NCI-H128 (cell line): ENCODE measurements at regions not wholly inside any gene's neighbourhood (a gene's known extent, or its start where the extent isn't known, plus 50 kb on each side); places are given as distances from the start of the nearest gene placed in this dataset.

ENCODE experiments used
- DNase-seq: peaks from one replicate; lab custom pipeline; 2025; ENCODE audit not compliant: unreplicated experiment; lab: John Stamatoyannopoulos, UW

DNA sequence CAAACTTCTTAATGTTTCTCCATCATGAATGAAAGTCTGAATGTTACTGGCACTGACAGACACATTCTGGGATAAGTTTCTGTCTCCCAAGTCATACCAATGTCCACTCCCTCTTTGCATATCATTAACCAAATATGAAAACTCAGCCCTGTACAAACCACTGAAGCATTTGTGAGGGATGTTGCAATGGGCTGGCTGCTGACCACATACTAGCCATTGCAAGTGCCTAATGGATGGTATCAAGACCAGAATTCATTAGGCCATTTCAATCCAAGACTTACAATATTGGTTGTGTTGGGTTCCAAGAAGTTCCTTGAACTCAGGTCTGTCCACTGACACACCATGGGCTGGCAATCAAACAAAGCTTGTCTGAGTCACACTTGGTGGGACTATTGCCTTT, 73.8 kb downstream of the CBLN2 start:
- DNase-seq = no peak

DNA sequence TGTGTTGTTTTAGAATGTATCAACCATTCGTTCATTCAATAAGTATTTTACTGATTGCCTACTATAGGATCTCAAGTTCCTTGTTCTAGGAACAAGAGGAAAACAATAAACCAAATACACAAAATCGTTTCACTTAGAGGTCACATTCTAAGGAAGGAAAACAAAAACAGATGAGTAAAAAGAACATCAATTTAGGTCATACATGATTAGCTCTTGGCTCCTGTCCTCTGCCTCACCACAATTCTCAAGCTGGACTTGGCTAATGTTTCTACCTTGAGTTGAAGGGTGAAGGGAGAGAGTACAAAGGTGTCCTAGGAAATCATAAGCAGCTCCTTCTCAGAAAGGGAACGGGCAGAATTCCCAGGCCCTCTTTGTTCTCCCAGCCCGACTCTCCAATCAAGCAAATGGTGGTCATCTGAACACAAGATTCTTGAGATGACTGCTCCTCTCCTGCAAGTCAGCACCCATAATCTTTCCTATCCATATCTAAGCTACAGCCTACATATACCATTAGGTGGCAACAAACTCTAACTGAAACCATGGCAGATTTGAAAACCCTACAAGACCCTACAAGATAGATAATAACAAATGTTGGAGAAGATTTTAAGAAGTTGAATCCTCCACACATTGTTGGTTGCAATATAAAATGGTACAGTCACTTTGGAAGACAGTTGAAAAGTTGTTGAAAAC, 76.0 kb downstream of the CBLN2 start:
- no peak for DNase-seq

DNA sequence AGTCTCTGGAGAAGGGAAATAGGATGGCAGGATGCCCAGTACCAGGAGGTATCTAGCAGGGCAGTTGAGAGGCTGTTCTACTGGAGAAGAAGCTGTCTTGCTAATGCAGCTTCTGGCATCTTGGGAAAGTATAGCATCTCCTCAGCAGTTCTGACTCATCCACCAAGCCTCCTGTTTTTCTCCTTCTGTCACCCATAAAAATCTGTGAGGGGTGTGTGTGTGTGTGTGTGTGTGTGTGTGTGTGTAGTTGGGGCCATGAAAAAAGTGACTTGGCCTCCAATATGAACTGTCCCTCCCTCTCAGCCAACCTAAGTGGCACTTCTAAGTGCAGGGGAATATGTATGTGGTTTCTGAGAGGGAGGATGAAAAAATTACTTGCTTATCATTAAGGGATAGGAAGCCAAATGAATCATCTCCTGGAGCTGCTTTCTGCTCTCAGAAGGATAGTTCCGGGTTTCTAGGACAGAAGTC, 83.9 kb downstream of the CBLN2 start:
- DNase-seq = no peak

DNA sequence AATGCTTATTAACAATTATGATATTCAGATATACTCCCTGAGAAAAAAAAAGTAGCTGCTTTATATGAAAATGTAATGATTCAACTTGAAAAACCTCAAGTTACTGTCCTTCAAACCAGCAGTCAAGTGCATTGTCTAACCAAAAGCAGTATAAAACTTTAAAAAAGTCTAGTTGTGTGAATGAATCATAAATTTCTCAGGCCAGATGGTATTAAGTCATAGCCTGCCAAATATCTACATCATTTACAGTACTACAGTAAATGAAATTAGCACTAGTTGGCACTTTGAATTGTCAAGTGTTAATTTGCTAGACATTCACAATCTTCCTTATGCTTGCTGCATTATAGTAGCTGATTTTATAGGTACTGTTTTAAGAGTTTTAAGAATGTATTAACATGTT, 85.9 kb downstream of the CBLN2 start:
- no peak for DNase-seq

DNA sequence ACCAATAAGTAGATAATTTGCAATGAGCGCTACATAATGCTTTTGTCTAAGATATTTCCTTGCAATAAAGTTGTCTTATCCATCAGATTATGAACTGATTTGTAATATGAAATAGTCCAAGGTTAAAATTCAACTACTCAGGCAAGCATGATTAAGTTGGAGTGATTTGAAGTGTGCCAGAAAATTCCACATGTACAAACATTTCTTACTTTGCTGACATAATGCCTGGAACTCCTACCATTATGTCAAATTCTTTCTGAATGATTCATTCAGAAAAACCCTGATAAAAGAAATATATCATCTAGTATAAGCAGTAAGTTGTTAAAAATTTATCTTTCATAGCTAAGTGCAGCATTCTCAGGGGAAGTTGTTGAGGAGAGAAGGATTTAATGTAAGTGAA, 87.3 kb downstream of the CBLN2 start:
- no peak for DNase-seq

DNA sequence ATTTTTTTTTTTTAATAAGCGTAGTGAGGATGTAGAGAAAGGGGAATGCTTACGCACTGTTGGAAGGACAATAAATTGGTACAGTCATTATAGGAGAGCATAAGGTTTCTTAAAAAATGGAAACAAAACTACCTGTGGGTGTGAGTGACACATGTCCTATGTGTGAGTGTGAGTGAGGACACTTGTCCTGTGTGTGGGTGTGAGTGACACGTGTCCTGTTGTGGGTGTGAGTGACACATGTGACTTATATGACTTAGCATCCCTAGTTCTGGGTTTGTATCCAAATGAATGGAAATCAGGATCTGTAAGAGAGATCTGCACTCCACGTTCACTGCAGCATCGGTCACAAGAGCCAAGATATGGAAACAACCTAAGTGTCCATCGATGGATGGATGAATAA, 91.8 kb downstream of the CBLN2 start:
- DNase-seq = no peak

DNA sequence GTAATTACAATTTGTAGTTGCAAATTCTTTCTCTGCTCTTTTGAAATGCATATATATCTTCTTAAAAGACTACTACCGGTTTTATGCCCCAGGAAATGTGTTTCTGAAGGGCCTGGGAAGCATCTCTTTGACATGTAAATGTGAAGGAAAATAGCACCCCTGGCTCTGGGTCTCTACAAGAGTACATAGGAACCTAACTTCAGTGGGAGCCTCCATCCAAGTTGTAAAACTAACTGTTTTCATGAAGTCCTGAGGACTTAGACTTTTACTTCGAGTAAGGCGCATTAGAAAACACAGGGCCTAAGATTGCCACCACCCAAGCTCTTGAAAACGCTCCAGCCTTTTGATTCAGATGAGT, 99.4 kb downstream of the CBLN2 start:
- DNase-seq = no peak

DNA sequence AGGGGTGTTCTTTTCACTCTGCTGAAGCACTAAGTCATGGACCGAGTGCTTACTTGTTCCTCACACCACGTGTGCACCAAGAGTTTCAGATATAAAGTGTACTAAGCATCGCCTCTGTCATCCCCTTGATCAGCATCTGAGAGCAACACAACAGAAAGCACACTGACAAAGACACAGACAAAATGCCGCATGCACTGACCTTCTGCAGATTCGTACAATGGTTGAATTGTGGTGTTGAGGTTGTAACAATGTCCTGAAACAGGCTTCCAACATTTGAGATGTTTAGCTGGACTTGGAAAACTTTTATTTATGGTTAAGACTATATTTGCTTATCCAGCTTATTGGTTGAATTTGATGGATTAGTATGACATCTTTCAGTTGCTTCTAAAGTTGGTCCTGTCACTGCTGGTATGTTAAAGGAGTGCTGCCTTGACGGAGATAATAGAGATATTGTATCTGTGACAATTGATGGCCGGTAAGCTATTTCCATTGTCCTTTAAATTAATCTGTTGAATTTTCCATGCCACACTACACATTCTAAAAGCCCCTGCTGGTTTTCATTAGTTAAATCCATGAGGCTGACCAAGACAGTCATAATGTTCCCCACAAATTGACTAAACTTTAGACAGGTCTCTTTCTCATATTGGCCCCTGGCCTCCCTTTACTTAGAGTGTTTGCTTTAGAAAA, 99.9 kb downstream of the CBLN2 start:
- DNase-seq = no peak

DNA sequence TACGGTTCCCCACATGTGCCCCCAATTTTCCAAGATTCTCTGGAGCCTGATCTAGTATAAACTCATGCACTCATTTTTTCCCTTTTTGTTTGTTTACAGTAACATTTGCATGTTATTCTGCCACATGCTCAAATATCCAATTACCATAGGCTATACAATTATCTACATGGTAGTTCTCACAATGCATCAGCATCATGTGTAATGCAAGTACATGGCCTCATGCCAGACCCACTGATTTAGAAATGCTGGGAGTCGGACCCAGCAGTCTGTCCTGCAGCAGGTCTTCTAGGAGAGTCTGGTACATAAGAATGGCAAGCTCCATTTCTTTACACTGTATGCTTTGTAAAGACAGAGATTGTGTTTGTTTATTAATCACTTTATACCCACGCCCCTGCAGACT, 107.7 kb downstream of the CBLN2 start:
- DNase-seq = peak; percentile 49

DNA sequence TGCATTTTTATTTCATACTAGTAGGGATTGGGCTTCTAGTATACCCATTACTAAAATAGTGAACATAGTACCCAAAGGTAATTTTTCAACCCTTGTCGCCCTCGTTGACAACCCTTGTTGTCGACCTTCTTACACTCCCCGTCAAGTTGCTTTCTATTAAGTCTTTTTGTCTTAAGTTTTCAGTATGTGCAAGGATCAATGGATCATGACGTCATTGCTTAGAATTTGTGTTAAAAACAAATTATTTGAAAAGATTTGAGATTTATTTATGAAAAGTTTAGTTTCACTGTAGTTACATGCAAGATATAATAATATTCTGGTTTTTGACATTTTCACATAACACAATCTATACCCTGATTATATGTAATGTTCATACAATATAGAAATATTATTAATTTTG, 110.4 kb downstream of the CBLN2 start:
- DNase-seq = no peak

DNA sequence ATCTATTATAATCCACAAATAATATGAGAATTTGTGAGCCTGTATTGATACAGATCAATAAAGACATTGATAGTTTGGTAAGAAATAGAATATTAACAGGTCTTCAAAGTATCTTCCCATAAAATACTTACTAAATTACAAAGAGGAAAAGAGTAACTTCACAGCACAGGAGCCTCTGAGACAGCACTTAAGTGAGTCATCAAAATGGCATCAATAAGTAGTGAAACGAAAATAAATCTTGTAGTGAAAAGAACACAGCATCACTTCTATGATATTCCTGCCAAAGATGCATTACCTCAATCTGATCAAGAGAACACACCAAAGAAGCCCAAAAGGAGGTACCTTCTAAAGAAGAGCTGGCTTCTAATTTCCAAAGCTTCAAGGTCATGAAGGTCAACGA, 116.4 kb downstream of the CBLN2 start:
- DNase-seq = no peak

DNA sequence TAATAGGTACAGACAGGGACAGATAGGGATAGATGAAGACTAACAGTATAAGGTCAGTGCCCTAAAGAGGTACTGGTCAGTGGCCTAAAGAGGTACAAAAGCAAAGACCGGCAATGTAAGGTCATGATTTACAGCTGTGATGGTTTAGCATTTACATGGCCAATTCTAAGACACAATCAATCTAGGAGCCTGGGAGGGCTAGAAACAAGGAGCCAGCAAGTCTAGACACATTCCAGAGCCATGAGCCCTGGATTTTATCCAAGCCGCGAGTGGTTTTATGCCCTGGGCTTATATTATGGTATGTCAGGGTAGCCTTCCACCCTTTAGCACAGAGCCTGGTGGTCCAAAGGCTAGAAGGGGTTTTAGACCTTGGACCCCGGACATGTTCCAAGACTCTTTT, 124.2 kb downstream of the CBLN2 start:
- no peak for DNase-seq

DNA sequence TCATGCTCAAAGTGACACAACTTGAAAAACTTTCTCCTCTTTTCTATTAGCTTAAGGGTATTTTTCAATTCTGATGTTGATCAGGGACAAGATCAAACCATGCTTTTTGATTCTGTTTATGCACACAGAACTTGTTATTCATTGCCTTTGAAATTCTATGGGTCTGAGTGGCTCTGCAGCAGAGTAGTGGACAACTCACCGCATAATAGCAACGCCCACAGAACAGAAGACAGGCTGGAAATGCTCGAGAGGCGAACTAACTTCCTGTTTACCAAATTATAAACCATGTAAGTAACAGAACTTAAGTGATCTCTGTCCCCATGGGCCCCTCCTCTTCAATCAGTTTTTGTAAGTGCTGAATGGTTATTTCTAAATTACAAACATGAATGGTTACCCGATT, 131.2 kb downstream of the CBLN2 start:
- no peak for DNase-seq

DNA sequence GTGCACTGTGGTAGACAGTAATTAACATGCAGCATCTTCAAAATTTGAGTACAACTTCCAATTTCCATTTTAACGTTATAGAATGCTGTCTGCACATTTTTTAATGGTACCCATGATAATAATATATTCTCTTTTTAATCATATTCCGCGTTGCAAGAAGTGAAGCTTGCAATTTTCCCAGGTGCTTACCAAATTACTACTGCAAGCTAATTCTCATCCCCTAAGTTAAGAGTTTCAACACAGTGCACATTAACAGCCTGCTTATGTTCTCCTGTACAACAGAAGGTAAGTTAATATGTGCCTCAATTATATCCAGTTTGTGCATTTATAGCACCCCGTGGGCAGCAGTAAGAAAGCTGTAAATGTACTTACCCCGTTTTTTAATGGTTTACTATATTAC, 132.9 kb downstream of the CBLN2 start:
- DNase-seq = no peak

DNA sequence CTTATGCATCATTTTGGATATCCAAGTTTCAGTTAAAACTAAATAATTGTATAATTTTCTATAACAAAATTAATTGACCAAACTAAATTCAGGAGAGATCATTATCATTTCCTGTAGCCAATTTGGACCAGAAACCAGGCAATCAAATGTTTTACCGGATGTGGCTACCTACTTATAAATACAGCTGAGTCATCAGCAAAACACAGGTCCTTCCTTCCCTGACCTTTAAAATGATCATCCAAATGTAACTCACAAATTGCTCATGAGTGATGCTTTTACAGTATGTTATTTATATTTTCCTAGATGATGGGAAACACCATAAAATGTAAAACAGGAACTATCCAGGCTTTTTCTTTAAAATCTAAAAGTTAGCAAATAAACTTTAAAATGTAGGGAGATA, 133.7 kb downstream of the CBLN2 start:
- no peak for DNase-seq

DNA sequence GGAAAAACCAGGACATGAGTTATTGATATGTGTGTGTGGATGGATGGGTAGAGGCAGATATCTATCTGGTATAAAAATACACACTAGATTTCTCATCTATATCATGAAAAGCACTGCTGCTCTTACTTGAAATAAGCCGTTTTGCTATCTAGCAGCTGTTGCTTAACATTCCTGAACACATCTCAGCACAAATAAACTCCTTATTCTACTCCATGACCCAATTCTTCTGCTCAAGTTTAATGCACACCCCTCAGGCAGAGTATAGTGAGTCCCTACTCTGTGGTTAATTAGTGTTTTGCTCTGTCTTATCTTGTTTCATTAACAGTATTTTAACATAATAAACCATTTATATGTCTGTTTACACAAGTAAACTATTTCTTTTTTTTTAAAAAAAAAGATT, 134.2 kb downstream of the CBLN2 start:
- DNase-seq = no peak

DNA sequence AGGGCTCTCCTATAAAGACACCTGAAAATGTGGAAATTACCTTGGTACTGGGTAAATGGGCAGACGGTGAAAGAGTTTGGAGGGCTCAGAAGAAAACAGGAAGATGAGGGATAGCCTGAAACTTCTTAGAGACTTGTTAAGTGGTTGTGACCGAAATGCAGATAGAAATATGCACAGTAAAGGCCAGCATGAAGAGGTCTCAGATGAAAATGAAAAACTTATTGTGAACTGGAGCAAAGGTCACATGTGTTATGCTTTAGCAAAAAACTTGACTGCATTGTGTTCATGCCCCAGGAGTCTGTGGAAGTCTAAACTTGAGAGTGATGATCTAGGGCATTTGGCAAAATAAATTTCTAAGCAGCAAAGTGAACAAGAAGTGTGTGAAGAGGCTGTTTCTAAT, 137.1 kb downstream of the CBLN2 start:
- no peak for DNase-seq

DNA sequence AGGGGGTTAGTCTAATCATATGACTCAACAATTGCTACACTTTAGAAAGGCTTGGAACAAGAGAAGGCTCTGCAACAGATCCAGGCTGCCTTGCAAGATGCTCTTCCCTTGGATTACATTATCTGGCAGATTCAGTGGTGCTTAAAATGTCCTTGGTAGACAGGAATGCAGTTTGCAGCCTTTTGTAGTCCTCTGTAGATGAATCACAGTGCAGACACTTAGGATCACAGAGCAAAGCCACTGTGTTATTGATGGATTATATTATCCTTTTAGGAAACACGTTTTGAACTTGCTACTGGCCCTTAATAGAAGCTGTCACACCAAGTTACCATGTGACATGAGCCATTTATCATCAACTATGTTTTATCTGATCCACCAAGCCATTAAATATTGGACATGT, 152.2 kb downstream of the CBLN2 start:
- DNase-seq = no peak

DNA sequence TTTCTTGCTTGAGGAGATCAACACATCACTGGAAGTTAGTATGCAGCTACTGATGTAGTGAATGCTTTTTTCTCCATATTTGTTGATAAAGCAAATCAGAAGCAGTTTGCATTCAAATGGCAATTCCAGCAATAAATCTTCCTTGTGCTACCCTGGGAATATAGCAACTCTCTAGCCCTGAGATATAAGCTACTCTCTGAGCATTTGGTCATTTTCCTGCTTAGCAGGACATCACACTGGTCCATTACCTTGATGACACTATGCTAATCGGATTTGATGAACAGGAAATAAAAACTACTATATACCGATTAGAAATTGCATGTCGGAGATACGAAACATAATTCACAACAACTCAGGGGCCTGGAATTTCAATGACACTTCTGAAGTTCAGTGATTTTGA, 152.7 kb downstream of the CBLN2 start:
- no peak for DNase-seq

DNA sequence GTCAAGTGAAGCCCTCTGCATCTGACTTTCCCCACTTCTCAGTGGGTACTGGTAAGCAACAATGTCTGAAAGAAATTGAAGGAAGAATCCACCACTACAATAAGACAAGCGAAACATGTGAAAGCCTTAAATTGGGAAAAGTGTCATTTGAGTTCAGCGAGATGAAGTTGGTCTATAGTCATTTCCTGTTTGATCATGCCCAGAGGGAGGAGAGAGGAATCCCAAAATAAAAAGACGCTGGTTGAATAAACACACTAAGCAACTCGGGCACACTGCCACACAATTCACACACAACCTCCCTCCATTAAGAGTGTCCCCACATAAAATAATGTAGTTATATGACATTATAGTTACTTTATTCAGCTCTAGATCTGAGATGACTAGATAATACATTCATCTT, 166.1 kb downstream of the CBLN2 start:
- no peak for DNase-seq

DNA sequence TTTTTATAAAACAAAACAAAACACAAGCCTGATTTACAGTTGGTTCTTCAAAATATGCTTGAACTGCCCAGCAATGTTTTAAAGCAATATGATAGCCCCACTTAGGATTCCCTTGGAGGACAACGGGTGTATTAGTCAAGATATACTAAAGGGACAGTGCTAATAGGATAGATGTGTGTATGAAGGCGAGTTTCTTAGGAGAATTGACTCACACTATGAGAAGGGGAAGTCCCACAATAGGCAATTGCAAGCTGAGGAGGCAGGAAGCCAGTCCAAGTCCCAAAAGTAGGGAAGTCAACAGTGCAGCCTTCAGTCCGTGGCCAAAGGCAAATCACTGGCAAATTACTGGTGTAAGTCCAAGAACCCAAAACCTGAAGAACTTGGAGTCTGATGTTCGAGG, 167.9 kb downstream of the CBLN2 start:
- DNase-seq = no peak

DNA sequence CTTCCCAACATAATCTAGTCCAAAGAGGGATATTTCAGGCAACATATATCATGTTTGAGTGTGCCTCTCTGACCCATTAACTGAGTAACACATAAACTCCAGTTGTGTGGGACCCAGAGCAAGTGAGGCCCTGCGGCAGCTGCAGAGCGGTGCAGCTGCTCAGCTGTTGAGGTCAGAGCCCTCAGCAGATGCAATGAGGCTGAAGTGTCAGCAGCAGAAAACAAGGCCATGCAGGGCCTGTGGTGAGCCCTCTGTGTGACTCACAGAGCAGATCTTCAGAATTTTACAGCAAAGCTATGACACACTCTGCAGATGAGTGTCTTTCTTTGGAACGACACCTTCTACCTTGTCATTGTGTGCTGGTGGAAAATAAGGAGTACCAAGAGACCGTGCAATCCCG, 168.5 kb downstream of the CBLN2 start:
- DNase-seq = no peak

DNA sequence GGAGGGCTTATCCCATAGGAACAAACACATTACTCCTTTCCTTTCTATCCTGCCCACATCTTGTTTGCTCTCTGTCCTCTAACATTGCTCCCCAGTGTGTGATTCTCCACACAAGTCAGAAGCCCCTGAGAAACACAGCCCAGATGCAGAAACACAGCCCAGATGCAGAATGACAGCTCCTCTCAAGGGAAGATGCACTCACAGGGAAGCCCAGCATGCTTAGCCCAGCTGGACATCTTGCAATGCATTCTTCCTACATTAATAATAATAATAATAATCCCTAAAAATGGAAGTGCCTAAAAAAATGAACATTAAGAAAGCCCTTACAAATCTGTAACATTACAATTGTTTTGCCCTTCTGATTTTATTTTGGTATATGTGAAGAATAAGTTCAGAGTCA, 172.1 kb downstream of the CBLN2 start:
- no peak for DNase-seq
